ENCODE measurements at regions not wholly inside any gene's neighbourhood (a gene's known extent, or its start where the extent isn't known, plus 50 kb on each side); places are given as distances from the start of the nearest gene placed in this dataset.

- no peak for DNase-seq (ENCODE audit: low read depth)
Observed at GRCh38 chr13:106234636-106235035, 300.8 kb downstream of the EFNB2 start.

GRCh38 chr13:106233134-106233735, 302.2 kb downstream of the EFNB2 start:
- no peak for DNase-seq (ENCODE audit: low read depth)

GRCh38 chr13:106232681-106233080, 302.8 kb downstream of the EFNB2 start:
- DNase-seq (ENCODE audit: low read depth) = no peak

- no peak for DNase-seq (ENCODE audit: low read depth)
Observed at GRCh38 chr13:106230450-106230849, 305.0 kb downstream of the EFNB2 start.

DNA sequence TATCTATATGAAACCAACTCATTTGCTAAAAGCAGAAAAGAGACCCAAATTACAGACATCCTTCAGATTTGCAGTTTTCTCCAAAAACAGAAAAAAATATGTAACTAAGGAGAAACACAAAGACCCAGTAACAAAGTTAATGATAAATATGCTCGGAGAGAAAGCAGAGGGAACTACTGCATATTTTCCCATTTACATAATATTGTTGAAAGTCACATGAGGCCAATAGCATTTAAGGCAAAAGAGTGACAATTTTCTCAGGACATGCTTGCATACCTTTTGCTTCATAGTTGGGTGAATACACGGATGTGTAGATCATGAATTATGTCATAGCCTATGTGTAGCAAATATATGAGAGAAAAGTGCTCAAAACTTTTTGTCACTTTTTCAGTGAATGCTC, 310.3 kb downstream of the EFNB2 start:
- DNase-seq (ENCODE audit: low read depth) = no peak

GRCh38 chr13:106220211-106220610, 315.3 kb downstream of the EFNB2 start:
- DNase-seq (ENCODE audit: low read depth) = no peak

DNA sequence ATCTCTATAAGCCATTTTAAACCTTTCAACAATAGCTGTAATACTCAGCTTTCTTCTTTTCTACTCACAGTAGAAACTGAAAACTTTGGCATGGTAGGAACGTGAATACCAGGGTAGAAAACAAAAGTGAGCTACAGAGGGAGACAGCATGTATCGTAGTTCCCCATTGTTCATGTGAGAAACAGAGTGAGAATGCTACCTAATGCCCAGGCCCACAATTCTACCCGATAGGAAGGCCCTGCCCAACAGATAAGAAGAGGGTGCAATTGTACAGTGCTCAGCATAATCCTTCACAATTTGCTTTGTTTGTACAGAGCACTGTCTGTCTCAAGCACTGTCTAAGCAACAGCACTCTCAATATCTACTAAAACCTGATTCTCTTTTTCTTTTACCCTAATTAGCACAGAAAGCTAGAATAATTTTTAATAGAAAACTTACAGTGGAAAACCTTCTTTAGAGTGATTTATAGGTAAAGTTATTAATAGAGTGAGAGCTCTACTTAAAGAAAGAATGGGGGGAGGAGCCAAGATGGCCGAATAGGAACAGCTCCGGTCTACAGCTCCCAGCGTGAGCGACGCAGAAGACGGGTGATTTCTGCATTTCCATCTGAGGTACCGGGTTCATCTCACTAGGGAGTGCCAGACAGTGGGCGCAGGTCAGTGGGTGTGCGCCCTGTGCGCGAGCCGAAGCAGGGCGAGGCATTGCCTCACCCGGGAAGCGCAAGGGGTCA, 322.3 kb downstream of the EFNB2 start:
- no peak for DNase-seq (ENCODE audit: low read depth)

DNA sequence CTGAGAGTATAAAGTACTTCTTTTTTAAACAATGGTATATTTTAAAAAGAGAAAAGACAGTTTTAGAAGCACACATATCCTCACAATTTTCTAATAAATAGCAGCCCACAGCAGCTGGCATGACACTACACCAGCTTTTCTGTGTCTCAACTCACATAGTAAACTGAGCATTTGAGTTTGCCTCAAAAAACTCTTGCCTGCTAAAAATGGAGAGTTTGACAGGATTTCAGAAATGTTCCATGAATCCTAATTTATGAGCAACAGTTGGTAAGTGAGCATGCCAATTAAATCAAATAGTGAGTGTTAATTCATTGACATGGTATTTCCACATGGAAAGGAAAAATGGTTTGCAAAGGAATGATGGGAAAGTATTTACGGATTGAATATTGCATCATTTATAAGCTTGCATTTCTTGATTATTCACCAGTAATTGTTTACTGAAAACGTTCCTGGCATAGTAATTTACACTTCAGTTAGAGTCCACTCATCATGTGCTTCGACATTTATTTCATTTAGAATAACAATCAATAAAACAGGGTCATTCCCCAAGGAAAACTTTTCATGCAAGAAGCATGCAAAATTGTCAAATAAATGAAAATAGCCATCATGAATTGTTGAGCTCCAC, 323.0 kb downstream of the EFNB2 start:
- no peak for DNase-seq (ENCODE audit: low read depth)

GRCh38 chr13:106210324-106210723, 325.1 kb downstream of the EFNB2 start:
- DNase-seq (ENCODE audit: low read depth) = no peak

DNA sequence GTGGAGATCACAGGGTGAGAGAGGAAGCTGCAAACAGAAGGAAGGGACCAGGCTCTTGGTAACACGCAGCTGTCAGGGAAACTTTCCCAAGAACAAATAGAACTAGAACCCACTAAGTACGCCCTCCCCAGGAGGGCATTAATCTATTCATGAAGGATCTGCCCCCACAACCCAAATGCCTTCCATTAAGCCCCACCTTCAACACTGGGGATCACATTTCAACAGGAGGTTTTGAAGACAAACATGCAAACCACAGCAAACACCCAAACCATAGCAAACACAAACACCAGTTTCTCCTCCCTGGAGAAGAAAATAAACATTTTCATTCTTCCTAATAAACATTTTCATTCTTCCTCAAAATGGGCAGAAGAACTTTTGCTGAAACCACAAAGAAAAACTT, 329.6 kb downstream of the EFNB2 start:
- no peak for DNase-seq (ENCODE audit: low read depth)

GRCh38 chr13:106197496-106197895, 338.0 kb downstream of the EFNB2 start:
- no peak for DNase-seq (ENCODE audit: low read depth)

DNA sequence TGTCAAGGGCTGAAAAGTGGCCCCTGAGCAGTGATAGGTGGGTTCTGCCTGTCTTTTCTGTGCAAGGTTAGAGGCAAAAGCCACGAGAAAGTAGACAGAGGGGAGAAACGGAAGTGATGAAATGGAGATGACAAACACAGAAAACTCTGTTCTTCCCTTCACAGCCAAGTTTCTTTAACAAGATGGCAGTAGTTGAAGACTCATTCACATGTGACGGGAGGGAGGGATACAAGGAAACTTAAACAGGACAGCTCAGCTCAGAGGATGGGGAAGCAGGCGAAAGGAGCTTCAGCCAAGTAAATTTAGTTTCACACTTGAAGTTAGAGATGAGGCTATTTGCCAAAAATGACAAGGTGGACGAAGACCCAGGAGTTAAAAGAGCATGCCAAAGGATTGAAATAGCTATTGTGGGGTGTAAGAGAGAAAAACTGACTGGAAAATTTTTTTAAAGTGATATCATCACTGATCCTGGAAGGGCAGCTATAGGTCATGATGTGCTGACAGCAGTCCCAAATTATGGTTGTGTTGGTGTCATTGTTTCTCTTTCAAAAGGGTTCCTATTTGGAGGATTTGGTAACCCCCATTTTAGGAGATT, 347.9 kb downstream of the EFNB2 start:
- no peak for DNase-seq (ENCODE audit: low read depth)

- no peak for DNase-seq (ENCODE audit: low read depth)
Observed at GRCh38 chr13:106187101-106187500, 348.4 kb downstream of the EFNB2 start.

DNA sequence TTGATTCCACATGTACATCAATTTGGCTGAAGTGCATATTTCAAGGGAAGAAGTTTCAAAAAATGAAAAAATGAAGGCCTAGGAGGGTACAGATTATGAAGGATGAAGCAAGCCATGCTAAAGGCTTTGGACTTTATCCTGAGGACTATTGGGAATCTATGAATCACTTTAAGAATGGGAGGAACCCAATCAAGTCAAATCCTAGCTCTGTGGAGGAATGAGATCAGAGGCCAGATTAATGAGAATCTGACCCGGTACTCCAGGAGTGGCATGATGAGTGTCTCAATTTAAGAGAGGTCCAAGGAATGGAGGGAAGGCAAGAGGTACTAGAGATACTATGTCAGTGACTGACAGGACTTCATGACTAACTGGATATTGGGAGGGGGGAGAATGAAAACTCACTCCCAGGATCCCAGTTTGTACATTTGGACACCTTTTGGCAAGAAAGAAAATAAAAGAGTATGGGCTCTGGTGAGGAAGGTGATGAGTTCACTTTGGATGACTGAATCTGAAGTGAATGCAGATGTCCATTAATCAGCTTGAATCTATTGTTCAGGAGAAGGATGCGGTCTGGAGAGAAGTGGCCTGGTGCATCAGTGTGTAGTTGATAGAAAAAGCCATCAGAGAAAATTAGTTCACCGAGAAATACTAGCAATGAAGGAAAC, 349.0 kb downstream of the EFNB2 start:
- DNase-seq (ENCODE audit: low read depth) = no peak

DNA sequence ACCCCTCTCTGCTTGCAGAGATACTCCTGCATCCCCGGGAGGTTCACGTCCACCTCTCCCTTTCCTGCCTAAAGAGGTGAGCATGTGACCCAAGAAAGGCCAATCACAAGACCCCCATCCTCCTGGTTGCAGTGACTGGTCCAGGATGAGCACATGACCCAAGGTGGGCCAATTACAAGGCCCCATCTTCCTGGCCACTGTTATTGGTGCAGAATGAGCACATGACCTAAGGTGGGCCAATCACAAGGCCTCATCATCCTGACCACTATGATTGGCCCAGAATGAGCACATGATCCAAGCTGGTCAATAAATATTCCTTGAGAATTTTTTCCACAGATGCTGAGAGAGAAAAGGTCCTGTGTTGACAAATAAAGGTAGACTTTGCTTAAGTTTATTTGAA, 350.7 kb downstream of the EFNB2 start:
- DNase-seq (ENCODE audit: low read depth) = no peak

DNA sequence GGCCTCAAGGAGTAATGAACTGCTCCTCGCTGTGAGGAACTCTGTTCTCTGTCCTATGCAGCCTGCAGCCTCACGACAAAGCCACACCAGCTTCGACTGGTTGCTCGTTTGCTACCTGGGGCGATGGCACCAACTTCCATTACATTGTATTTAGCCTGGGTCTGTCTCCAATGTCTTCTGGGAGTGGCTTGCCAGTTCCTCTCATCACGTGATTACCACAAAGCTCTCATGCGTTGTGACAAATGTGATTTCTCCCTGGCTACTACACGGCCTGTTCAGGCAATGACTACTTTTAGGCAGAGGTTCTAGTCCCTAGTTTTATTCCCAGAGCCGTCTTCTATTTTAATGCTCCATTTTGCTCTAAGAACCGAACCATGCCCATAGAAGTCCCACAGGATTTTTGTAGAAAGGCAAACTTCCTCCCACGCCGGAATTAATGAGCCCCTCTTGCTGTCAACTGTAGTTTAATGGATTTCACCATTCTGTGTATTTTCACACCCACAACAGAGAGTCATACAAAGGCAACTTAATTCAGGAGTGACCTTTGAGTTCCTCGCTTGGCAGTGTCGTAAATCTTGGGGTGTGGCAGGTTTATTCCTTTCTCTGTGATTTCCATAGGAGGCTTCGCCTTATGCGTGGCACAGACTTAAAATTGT, 351.9 kb downstream of the EFNB2 start:
- DNase-seq (ENCODE audit: low read depth) = no peak

DNA sequence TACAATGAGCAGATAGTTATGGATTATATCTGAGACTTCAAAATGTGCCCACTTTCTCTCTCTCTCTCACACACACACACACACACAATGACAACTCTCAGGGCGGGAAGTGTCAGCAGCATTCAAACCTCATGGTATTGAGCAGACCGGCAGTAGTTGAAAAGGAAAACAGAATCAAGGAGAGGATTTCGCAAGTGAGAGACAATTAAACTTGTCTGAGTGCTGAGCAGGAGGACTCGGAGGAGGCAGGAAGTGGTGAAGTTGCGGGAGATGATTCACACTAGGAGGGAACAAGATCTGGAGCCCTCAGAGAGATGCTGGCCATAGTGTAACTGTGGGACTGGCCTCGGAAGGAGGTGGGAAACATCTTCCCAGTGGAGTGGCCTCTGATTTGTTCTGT, 353.1 kb downstream of the EFNB2 start:
- DNase-seq (ENCODE audit: low read depth) = no peak

GRCh38 chr13:106178816-106179215, 356.6 kb downstream of the EFNB2 start:
- no peak for DNase-seq (ENCODE audit: low read depth)

- no peak for DNase-seq (ENCODE audit: low read depth)
Observed at GRCh38 chr13:106177146-106177545, 358.3 kb downstream of the EFNB2 start.

GRCh38 chr13:106176117-106176516, 359.3 kb downstream of the EFNB2 start:
- DNase-seq (ENCODE audit: low read depth) = no peak

- DNase-seq (ENCODE audit: low read depth) = no peak
Observed at GRCh38 chr13:106173891-106174610, 361.4 kb downstream of the EFNB2 start.
